Stomach (tissue), 4 donors: ENCODE measurements at regions not wholly inside any gene's neighbourhood (a gene's known extent, or its start where the extent isn't known, plus 50 kb on each side); places are given as distances from the start of the nearest gene placed in this dataset.

Experiments
- CTCF ChIP-seq, 7 experiments: fragments of 450-650 bp in 4 of 7; fragments of 200-600 bp in 3 of 7; sonication (generic) in 3 of 7; IDR thresholded peaks; one replicate each; pipeline ENCODE4 v1.5.1; 2016 to 2019; ENCODE audit warnings: antibody characterized with exemption in 7 of 7, control low read depth in 2 of 7, mild to moderate bottlenecking in 1 of 7
- EP300 ChIP-seq: sonication (generic); formaldehyde crosslinking; IDR thresholded peaks from one replicate; pipeline ENCODE4 v1.6.1; 2017; ENCODE audit warnings: antibody characterized with exemption

- TF ChIP-seq EP300 (no peak), CTCF (IDR thresholded peaks at IDR 0.05) (no peak)
Observed at GRCh38 chr6:67630146-67630545, 1004.9 kb upstream of the ADGRB3 start.
